Fibroblast of lung (primary cell): ENCODE measurements at regions not wholly inside any gene's neighbourhood (a gene's known extent, or its start where the extent isn't known, plus 50 kb on each side); places are given as distances from the start of the nearest gene placed in this dataset.

Experiments used
- CTCF ChIP-seq, 2 donors: IDR thresholded peaks in 1 of 2; conservative IDR thresholded peaks in 1 of 2; 1 replicate in 1 of 2; 2 replicates in 1 of 2; pipeline ENCODE4 v1.5.1; 2011 to 2012; ENCODE audit warnings: low read length in 2 of 2, control low read depth in 1 of 2, inconsistent platforms in 1 of 2, low read depth in 1 of 2, mild to moderate bottlenecking in 1 of 2
- EZH2 ChIP-seq: IDR thresholded peaks from 2 replicates; pipeline ENCODE4 v1.5.1; 2012; ENCODE audit warnings: low read length, control low read depth, mild to moderate bottlenecking; ENCODE audit errors: missing control alignments

DNA sequence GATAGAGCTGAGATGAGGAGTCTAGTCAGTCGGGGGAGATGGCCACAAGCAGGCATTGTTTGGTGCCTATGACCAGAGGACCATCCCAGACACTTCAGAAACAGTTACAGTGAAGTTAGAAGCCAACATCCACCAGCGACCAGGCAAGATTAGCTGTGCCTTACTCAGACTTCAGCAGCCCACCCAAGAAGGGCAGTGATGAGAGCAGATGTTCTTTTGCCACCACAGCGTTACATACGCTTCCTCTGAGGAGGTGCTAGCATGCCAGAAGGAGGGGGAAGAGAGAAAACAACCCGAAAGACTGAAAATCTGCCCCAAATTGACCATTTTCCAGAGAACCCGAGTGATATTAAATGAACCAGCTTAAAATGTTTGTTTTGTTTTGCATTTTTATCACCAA, 186.8 kb downstream of the PRL start:
- no peak for TF ChIP-seq CTCF (conservative IDR thresholded peaks at IDR 0.05 in 1 of 2, IDR thresholded peaks at IDR 0.05 in 1 of 2; ENCODE audit: low read depth in 1 of 2, low read length in 2 of 2)
- no peak for TF ChIP-seq EZH2
